ENCODE measurements at regions not wholly inside any gene's neighbourhood (a gene's known extent, or its start where the extent isn't known, plus 50 kb on each side); places are given as distances from the start of the nearest gene placed in this dataset.

DNA sequence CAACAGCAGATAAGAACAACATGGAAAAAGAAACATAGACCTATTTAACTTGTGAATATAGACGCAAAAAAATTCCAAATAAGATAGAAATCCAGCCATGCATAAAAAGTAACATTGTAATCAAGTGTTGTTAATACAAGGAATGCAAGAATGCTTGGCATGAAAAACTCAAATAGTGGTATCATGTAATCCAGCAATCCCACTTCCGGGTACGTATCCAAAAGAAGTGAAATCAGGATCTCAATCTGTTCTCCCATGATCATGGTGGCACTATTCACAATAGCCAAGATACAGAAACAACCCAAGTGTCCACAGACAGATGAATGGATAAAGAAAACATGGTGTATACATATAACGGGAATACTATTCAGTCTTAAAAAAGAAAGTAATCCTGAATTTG lies 437.4 kb downstream of the ARHGEF28 start:
- TF ChIP-seq, protein P1, sequence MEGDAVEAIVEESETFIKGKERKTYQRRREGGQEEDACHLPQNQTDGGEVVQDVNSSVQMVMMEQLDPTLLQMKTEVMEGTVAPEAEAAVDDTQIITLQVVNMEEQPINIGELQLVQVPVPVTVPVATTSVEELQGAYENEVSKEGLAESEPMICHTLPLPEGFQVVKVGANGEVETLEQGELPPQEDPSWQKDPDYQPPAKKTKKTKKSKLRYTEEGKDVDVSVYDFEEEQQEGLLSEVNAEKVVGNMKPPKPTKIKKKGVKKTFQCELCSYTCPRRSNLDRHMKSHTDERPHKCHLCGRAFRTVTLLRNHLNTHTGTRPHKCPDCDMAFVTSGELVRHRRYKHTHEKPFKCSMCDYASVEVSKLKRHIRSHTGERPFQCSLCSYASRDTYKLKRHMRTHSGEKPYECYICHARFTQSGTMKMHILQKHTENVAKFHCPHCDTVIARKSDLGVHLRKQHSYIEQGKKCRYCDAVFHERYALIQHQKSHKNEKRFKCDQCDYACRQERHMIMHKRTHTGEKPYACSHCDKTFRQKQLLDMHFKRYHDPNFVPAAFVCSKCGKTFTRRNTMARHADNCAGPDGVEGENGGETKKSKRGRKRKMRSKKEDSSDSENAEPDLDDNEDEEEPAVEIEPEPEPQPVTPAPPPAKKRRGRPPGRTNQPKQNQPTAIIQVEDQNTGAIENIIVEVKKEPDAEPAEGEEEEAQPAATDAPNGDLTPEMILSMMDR (IDR thresholded peaks at IDR 0.05; ENCODE audit: insufficient read depth, low read length, poor library complexity, severe bottlenecking), result no peak
- no peaks in the 10 kb centered on the region for H3K27me3 ChIP-seq (ENCODE audit: control insufficient read depth, insufficient read depth, low read length)
- DNase-seq (ENCODE audit: low read depth), result no peak
- H3K36me3 ChIP-seq (ENCODE audit: control insufficient read depth, insufficient read depth, low read length), result no peaks in the 10 kb centered on the region
- H3K4me3 ChIP-seq (ENCODE audit: low read depth, low read length), result no peak overlapping the region

DNA sequence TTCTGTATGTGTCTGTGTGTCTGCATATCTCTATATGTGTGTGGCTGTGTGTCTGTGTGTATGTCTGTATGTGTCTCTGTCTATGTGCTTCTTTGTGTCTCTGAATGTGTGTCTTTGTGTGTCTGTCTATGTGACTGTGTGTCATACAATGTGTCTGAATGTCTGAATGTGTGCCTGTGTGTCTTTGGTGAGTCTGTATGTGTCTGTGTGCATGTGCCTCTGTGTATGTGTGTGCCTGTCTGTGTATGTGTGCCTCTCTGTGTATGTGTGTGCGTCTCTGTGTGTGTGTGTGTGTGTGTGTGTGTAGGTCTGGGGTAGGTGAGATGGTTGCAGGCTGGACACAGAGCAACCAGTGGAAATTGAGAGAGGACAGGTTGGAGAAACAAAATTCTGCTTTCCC lies 435.3 kb downstream of the ARHGEF28 start:
- no peaks in the 10 kb centered on the region for H3K36me3 ChIP-seq (ENCODE audit: control insufficient read depth, insufficient read depth, low read length)
- no peak overlapping the region for H3K4me3 ChIP-seq (ENCODE audit: low read depth, low read length)
- H3K27me3 ChIP-seq (ENCODE audit: control insufficient read depth, insufficient read depth, low read length), result no peaks in the 10 kb centered on the region
- TF ChIP-seq, protein P1 (IDR thresholded peaks at IDR 0.05; ENCODE audit: insufficient read depth, low read length, poor library complexity, severe bottlenecking), result no peak
- no peak for DNase-seq (ENCODE audit: low read depth)

DNA sequence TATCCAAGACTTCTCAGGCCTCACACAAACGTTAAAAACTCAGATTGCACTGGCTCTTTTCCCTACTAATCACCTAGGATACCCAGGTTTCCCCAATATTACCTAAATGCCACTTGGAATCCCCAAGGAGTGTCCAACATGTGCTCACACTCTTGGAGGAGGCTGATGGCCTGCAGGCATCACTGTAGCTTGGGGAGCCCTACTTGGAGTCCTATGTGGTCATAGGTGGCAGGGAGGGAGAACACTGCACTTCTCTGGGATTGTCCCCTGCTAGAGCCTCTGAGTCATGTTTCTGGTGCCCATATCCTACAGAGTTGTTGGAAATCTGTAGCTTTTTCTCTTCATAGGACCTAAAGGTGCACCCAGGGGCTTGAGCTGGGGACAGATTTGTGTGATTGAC lies 433.7 kb downstream of the ARHGEF28 start:
- Histone ChIP-seq H3K4me3 (ENCODE audit: low read depth, low read length) (no peak overlapping the region), H3K36me3 (ENCODE audit: control insufficient read depth, insufficient read depth, low read length) (no peaks in the 10 kb centered on the region), H3K27me3 (ENCODE audit: control insufficient read depth, insufficient read depth, low read length) (no peaks in the 10 kb centered on the region)
- TF ChIP-seq, protein P1 (IDR thresholded peaks at IDR 0.05; ENCODE audit: insufficient read depth, low read length, poor library complexity, severe bottlenecking), result no peak
- no peak for DNase-seq (ENCODE audit: low read depth)

DNA sequence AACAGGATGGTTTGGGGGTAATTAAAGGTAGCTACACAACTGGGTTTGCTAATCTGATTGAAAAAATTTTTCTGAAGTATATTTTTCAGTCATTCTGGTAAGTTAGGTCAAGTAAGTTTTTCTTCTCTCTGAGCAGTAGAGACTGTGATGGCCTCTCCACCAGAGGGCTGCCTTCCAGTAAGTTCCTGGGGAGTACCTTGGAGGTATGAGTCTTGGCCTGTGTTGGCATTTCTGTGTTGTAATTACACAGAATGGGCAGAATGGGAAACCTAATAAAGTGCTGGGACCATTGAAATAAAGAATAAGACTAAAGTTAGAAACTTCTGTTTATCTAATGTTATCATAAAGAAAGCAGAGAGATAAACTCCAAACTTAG lies 430.8 kb downstream of the ARHGEF28 start:
- Histone ChIP-seq H3K27me3 (ENCODE audit: control insufficient read depth, insufficient read depth, low read length) (no peaks in the 10 kb centered on the region), H3K4me3 (ENCODE audit: low read depth, low read length) (no peak overlapping the region), H3K36me3 (ENCODE audit: control insufficient read depth, insufficient read depth, low read length) (no peaks in the 10 kb centered on the region)
- DNase-seq (ENCODE audit: low read depth), result no peak
- TF ChIP-seq, protein P1 (IDR thresholded peaks at IDR 0.05; ENCODE audit: insufficient read depth, low read length, poor library complexity, severe bottlenecking), result peak; percentile 61

DNA sequence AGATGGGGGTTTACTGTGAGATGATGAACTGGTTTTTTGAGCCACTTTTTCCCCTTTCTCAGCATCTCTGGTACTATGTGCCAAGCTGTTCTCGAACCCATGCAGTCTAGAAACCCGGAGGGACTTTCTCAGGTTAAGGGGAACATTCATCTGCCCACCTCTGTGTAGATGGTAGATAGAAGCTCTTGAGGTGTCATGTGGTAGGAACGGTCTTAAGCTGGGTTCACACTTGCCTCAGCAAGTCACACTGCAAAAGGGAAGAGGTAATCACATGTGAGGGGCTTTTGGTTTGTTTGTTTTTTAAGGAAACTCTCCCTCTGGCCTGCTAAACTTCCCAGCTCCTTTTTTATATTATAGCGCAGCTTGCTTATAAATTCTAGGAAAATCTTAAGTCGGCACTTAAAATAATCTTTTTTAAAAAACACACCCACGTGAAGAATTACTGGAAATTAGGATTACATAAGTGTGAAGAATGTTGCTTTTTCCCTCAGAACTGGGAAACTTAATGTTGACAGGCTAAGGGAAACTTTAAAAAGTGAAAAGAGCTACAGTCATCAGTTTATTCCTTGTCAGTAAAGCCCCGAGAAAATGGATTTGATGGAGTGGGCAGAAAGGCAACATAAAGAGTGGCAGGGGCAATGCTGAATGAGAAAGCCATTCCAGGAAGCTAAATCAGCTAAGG lies 430.3 kb downstream of the ARHGEF28 start:
- H3K27me3 ChIP-seq (ENCODE audit: control insufficient read depth, insufficient read depth, low read length), result no peaks in the 10 kb centered on the region
- DNase-seq (ENCODE audit: low read depth), result no peak
- H3K36me3 ChIP-seq (ENCODE audit: control insufficient read depth, insufficient read depth, low read length), result no peaks in the 10 kb centered on the region
- TF ChIP-seq, protein P1 (IDR thresholded peaks at IDR 0.05; ENCODE audit: insufficient read depth, low read length, poor library complexity, severe bottlenecking), result no peak
- no peak overlapping the region for H3K4me3 ChIP-seq (ENCODE audit: low read depth, low read length)

DNA sequence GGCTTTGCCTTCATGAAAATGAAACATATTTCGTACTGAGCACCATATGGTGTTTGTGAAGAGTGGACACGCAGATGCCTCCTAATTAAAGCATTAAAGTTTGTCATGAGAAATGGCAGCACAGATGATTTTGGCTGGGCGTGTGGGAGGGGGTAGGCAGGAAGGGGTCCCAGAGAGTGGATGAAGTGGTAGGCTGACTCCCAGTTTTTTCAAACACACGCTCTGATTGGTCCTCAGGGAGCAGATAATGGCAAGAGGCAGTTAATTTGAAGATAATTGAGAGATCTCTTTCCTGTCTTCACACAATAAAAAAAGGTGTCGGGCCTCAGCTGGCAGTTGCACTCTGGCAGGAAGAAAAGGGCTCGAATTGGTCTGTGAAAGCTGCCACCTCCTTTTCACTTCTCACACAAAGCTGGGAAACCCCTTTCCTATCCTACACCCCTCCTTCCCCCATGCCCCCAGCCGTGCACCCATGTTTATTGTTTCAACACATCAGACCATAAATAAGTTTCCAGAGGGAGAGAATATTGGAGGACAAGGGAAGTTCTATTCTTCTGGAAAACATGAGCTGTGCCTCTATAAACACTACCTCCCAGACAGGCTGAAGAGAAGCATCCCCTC lies 429.6 kb downstream of the ARHGEF28 start:
- H3K4me3 ChIP-seq (ENCODE audit: low read depth, low read length), result no peak overlapping the region
- TF ChIP-seq, protein P1 (IDR thresholded peaks at IDR 0.05; ENCODE audit: insufficient read depth, low read length, poor library complexity, severe bottlenecking), result no peak
- no peaks in the 10 kb centered on the region for H3K27me3 ChIP-seq (ENCODE audit: control insufficient read depth, insufficient read depth, low read length)
- DNase-seq (ENCODE audit: low read depth), result no peak
- no peaks in the 10 kb centered on the region for H3K36me3 ChIP-seq (ENCODE audit: control insufficient read depth, insufficient read depth, low read length)
